ENCODE measurements at regions not wholly inside any gene's neighbourhood (a gene's known extent, or its start where the extent isn't known, plus 50 kb on each side); places are given as distances from the start of the nearest gene placed in this dataset.

DNA sequence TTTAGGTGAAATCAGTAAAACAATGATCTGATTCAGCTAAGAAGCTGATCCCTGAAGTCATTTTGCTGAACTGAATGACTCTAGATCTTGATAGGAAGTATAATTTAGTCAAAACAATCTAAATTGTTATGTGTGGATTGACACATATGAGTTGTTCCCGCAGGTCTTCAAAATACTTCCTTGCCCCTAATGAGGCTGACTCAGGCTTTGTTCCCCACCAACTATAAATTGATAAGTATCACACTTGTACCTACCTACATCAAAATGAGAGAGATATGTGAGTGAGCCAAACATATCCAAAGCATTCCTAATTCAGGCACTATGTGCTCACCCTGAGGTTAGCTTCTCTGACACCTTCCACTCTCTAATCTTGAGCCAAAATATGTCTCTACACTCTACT lies 507.1 kb downstream of the PLPP3 start:
- DNase-seq (ENCODE audit: low spot score) = no peak

- DNase-seq (ENCODE audit: low spot score) = no peak
Measured at GRCh38 chr1:56071351-56071750, 508.0 kb downstream of the PLPP3 start.

- no peak for DNase-seq (ENCODE audit: low spot score)
Measured at GRCh38 chr1:56070601-56071000, 508.8 kb downstream of the PLPP3 start.

DNA sequence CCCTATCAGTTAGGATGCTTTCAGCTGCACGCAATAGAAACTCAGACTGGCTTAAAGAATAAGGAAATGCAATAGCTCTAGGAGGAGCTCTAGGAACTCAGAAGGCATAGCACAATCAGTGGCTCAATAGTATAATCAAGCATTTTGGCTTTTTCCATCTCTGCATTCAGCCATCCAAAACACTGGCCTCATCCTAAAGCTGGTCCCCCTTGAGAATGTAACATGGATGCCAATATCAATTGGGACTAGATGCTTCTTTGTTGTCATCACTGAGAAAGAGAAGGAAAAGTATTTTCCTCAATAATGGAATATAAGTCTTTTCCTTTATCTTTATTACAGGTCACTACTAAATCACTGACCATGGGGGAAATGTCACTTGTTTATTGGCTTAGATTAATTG lies 509.5 kb downstream of the PLPP3 start:
- DNase-seq (ENCODE audit: low spot score) = no peak

GRCh38 chr1:56068908-56069307 lies 510.5 kb downstream of the PLPP3 start:
- no peak for DNase-seq (ENCODE audit: low spot score)

DNA sequence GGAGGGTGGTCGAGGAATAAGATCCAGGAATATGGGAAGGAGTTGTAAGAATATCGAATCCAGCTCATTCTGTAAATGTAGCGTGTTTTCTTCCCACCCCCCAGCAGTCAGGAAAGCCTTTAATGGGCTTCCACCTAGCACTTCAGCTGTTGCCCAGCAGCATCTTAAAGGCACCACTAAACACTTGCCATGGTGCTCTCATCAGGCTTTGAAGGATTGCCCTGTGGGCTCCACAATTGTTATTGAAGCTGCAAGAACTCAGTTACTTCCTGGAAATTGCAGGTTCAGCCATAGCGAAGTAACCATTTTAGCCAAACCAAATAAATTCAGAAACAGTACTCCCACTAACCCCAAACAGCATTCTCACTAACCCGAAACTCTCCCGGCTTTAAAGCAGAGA lies 511.2 kb downstream of the PLPP3 start:
- DNase-seq (ENCODE audit: low spot score) = no peak

- no peak for DNase-seq (ENCODE audit: low spot score)
Measured at GRCh38 chr1:56065729-56066128, 513.6 kb downstream of the PLPP3 start.

DNA sequence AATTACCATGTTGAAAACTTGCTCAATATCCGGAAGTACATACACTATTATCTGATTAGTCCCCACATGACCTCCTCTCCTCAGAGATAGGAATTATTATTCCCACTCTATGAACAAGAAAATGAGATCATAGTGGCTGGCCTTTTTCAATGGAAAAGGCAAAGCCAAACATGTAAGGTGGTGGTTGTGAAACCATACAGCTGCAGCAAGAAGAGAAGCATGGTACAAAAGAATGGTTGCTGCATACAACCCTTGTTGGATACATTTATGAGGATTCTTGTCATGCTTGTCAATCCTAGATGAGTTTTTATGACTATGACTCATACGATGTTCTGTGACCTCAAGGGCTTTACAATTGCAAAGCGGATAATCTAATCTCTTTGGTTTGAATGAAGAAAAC lies 514.7 kb downstream of the PLPP3 start:
- no peak for DNase-seq (ENCODE audit: low spot score)

DNA sequence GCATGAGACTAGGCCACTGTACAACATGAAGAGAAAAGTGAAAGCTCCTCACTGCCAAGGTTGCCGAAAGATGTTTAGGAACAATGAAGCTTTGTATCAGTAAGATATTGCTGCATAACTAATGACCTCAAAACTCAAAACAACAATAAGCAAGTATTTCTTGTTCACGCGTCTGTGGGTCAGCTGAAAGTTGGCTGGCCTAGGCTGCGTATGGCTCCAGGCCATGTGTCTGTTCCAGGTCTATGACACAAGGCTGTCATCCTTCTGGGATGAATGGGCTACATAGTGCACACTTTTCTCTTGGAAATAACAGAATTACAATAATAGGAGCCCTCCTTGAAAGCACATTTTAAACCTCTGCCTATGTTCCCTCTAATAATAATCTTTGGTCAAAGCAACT lies 515.9 kb downstream of the PLPP3 start:
- no peak for DNase-seq (ENCODE audit: low spot score)

DNA sequence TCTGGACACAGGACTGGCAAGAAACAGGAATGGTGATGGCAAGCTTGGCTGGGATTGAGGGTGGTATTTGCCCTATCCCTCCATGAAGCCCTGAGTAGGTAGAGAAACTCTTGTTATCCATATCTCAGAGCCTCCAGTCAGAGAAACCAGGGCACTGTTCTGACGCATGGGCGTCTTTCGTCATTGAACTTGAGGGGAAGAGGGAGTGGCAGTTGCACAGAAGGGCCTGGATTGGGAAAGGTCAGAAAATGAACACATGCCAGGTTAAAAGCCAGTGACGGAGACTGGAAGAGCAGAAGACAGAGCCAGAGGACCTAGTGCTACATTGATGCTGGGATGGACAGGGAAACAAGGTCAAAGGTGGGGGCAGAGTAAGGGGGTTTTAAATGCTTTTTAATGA lies 516.7 kb downstream of the PLPP3 start:
- DNase-seq (ENCODE audit: low spot score) = no peak

GRCh38 chr1:56061824-56062223 lies 517.5 kb downstream of the PLPP3 start:
- no peak for DNase-seq (ENCODE audit: low spot score)

GRCh38 chr1:56060906-56061305 lies 518.5 kb downstream of the PLPP3 start:
- DNase-seq (ENCODE audit: low spot score) = no peak

DNA sequence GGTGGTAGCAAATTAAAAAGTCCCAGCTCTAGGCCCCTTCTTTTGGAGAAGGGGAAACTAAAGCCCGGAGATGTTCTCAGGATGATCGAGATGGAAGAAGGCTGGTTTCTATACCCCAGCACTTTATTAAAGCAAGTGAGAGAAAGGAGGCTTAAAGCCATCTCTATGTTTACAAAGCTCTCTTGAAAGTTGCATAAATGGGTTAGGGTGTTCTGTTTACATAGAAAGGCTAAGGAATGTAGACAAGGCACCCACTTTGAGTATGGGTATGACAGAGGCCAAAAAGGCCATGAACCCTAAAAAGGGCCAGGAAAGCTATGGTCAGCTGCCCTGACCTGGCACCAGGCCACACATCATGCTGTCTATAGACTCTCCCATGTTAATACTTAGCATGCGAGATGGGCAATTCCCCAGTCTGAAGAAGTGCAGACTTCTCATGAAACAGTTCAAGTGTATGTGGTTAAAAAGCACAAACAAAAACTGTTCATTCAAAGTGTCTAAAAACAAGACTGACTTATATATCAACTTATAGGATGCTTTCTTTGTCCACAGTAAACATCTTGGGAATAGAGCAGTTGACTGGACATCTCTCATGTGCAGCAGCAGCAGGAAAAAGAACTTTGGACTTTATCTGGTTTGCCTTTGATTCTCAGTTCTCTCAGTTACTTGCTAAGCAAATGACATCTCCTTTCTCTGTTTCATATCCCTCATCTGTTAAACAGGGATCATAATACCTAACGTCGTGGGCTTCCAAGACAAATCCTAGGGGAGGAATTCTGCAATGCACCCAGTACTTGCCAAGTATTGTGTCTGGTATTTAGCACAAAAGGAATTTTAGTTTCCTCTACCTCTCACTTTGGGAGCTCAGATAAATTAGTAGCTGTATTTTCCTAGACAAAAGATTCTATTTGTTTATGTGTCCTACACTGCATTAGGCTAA lies 521.6 kb downstream of the PLPP3 start:
- no peak for DNase-seq (ENCODE audit: low spot score)

- DNase-seq (ENCODE audit: low spot score) = no peak
Measured at GRCh38 chr1:56056438-56057287, 522.7 kb downstream of the PLPP3 start.

DNA sequence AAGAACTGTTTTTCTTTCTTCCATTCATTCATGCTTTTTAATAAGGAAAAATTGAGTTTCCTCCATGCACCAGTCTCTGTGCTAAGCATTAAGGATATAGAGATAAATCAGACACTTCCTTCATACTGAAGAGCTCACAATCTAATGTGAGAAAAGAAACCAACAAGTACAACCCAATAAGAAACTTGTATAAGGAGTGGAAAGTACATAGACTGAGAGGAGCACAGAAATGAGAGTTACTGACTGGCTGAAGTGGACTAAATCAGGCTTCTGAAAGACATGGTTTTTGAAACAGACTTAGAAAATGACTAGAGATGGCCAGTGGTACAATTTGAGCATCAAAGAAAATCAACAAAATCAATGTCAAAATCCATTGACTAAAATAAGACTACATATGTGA lies 524.4 kb downstream of the PLPP3 start:
- no peak for DNase-seq (ENCODE audit: low spot score)

GRCh38 chr1:56052041-56052440 lies 527.3 kb downstream of the PLPP3 start:
- no peak for DNase-seq (ENCODE audit: low spot score)

GRCh38 chr1:56050911-56051310 lies 528.5 kb downstream of the PLPP3 start:
- no peak for DNase-seq (ENCODE audit: low spot score)

DNA sequence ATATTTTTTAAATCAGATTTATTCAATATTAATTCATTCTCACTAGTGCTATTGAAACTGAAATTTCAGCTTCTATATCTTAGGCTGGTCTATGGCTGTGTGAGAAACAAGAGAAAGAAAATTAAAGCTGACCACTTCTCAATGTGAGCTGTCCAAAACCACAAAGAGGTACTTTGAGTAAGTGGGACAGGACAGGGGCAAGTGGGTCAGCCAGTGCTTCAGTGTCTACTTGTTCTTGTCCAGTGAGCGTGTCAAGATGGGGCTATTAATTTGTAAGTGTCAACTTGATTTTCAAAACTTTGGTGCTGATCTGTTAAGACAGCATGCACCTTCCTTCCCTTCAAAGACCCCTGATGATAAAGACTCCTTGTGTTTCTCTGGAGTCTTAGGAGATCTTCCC lies 533.9 kb downstream of the PLPP3 start:
- no peak for DNase-seq (ENCODE audit: low spot score)

DNA sequence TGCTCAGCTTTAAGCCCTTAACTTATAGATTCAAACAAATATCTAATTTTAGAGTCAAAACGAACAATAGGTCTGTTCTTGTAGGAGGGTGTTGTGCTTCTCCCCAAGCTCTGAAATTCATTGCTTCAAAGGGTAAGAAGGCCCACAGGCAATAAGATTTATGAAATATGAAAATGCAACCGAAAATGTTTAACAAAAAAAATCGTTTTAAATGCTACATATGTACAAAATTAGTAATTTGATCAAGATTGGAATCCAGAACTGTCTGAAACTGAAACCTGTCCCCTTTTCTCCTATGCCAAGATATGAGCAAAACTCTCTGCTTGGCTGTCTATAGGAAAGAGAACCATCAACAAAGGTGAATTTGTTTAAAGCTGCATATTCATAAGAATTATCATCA lies 534.3 kb downstream of the PLPP3 start:
- DNase-seq (ENCODE audit: low spot score) = no peak

- DNase-seq (ENCODE audit: low spot score) = no peak
Measured at GRCh38 chr1:56036479-56036878, 542.9 kb downstream of the PLPP3 start.

DNA sequence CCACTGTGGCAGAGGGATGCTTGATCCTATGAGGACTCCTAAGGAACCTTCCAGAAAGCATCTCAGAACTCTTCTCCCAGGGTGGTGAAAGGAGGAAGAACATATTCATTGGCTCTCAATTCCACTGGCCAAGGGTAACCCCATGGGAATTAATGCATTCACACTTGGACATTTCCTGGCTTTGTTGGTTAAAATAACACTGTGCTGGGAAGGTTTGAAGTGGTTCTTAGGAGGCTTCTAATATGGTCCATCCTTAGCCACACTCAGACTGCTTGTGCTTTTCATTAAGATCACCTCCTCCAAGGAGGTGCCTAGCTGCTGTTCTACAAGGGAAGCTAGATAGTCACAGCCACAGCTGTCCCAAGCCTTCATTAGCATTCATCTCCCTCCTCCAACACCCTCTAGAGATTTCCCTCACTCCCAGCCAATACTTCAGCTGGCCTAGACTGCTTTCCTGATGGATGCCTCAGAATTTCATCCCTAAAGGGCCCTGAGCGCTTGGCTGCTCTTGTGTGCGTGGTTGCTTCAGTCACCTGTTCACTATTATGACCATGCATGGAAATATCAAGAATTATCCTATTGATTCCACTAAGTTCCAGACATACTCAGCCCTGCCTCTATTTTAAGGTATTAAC lies 544.4 kb downstream of the PLPP3 start:
- no peak for DNase-seq (ENCODE audit: low spot score)

DNA sequence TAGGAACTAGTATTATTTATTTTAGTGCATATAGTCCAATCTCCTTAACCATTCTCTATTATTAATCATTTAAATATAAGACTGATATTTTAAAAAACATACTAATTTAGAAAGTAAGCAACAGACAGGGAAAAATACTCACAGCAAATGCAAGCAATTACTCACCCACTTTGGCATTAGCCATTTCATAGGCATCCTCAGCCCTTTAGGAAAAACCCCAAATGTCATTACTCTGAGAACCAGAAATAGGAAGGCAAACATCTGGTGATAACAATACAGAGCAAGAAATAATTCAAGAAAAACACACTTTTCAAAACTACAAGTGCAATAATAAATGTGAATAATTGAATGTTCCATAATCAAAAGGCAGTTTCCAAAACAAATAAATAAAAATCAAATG lies 545.1 kb downstream of the PLPP3 start:
- no peak for DNase-seq (ENCODE audit: low spot score)

Data from iPS-NIHi11 (cell line).